ENCODE measurements at regions not wholly inside any gene's neighbourhood (a gene's known extent, or its start where the extent isn't known, plus 50 kb on each side); places are given as distances from the start of the nearest gene placed in this dataset.

- Mint-ChIP-seq H3K4me1 (no peaks in the 10 kb centered on the region), H3K36me3 (ENCODE audit: insufficient read depth) (no peaks in the 10 kb centered on the region), H3K9me3 (peaks cover 9% of the 10 kb centered on the region), H3K27ac (ENCODE audit: low read depth) (no peak overlapping the region), H3K4me3 (no peak overlapping the region), H3K27me3 (no peaks in the 10 kb centered on the region)
- no peak for DNase-seq (ENCODE audit: low spot score in 2 of 2)
- no peak for ATAC-seq (replicated peaks; ENCODE audit: extremely low read depth, poor library complexity, severe bottlenecking)
Observed at GRCh38 chr4:11198516-11199305, 230.0 kb downstream of the HS3ST1 start.

DNA sequence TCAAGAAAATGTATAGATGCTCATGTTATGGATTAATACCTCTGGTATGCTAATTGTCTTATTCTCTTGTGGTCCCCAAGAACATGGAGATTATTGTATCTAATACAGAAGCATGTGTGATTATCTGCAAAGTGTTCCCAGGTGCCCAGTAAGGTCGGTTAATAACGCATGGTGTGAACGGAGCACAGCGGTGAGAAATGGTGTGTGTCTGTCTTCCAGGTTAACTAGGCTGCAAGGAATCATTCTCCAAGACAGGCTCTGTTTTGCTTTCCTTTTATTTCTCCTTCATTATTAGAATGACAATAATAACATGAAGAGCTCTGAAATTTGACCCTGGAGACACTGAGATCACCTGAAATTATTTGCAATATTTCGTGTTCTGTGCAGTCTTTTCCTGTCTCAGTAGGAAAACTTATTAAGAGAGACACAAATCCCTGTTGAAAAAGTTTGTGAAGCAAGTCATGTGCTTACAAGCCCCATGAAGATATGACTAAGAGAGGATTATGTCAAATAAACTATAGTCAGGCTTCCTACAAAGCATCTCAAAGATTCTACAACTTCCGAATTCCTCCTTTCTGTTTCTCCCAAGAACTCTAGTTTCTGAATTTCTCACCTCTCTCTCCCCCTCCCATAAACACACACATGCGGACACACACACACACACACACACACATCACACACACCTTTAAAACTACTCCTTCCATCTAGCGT lies 230.9 kb downstream of the HS3ST1 start:
- H3K27ac Mint-ChIP-seq (ENCODE audit: low read depth), result no peak overlapping the region
- no peaks in the 10 kb centered on the region for H3K36me3 Mint-ChIP-seq (ENCODE audit: insufficient read depth)
- no peak for ATAC-seq (replicated peaks; ENCODE audit: extremely low read depth, poor library complexity, severe bottlenecking)
- H3K9me3 Mint-ChIP-seq, result no peaks in the 10 kb centered on the region
- DNase-seq (ENCODE audit: low spot score in 2 of 2), result no peak
- H3K4me3 Mint-ChIP-seq, result no peak overlapping the region
- no peaks in the 10 kb centered on the region for H3K27me3 Mint-ChIP-seq
- no peaks in the 10 kb centered on the region for H3K4me1 Mint-ChIP-seq

- H3K27me3 Mint-ChIP-seq, result no peaks in the 10 kb centered on the region
- H3K36me3 Mint-ChIP-seq (ENCODE audit: insufficient read depth), result no peaks in the 10 kb centered on the region
Observed at GRCh38 chr4:11196927-11197522, 231.7 kb downstream of the HS3ST1 start.

DNA sequence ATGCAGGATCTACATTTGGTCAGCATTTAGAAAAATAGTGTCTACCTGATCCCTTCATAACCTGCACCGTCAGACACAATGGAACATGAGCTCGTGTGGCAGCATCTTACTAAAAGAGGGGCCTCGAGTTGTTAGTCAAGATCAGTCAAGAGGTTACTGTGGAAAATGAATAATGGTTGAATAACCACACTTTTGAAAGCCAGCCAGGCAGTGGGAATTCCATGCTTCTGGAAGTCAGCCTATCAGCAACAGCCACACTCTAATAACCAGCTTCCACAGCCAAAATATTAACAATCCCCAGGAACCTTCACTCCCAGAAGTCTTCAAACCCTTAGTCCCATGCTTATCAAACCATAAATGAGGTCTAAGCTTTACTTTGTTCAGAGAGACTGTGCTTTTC lies 234.3 kb downstream of the HS3ST1 start:
- H3K4me1 Mint-ChIP-seq, result no peaks in the 10 kb centered on the region
- no peak for ATAC-seq (replicated peaks; ENCODE audit: extremely low read depth, poor library complexity, severe bottlenecking)
- no peak overlapping the region for H3K27ac Mint-ChIP-seq (ENCODE audit: low read depth)
- no peak overlapping the region for H3K4me3 Mint-ChIP-seq
- H3K36me3 Mint-ChIP-seq (ENCODE audit: insufficient read depth), result no peaks in the 10 kb centered on the region
- H3K9me3 Mint-ChIP-seq, result no peaks in the 10 kb centered on the region
- no peaks in the 10 kb centered on the region for H3K27me3 Mint-ChIP-seq
- no peak for DNase-seq (ENCODE audit: low spot score in 2 of 2)

More at GRCh38 chr4:11196927-11197522, 231.7 kb downstream of the HS3ST1 start:
- no peaks in the 10 kb centered on the region for H3K4me1 Mint-ChIP-seq
- H3K4me3 Mint-ChIP-seq, result no peak overlapping the region
- ATAC-seq (replicated peaks; ENCODE audit: extremely low read depth, poor library complexity, severe bottlenecking) (no peak), DNase-seq (ENCODE audit: low spot score in 2 of 2) (no peak)
- no peaks in the 10 kb centered on the region for H3K9me3 Mint-ChIP-seq
- H3K27ac Mint-ChIP-seq (ENCODE audit: low read depth), result no peak overlapping the region

DNA sequence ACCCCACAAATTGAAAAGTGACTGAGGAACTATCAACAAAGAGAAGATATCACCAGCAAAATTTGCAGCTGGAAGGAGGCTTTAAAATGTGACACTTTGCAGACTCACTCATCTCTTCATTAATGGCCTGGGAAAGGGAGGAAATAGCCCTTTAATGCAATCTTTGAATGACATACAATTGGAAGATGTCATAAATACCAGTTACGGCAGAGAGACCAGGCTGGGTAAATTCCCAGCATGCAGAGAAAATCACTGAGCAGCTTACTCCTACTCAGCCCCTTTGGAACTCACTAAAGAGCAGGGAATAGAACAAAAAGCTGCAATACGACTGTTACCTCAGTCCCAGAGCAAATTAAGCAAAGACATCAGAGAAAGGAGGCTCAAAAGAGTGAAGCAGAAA lies 238.9 kb downstream of the HS3ST1 start:
- Mint-ChIP-seq H3K9me3 (no peaks in the 10 kb centered on the region), H3K36me3 (ENCODE audit: insufficient read depth) (no peaks in the 10 kb centered on the region), H3K4me3 (no peak overlapping the region), H3K27ac (ENCODE audit: low read depth) (no peak overlapping the region), H3K27me3 (no peaks in the 10 kb centered on the region), H3K4me1 (no peaks in the 10 kb centered on the region)
- no peak for DNase-seq (ENCODE audit: low spot score in 2 of 2)
- ATAC-seq (replicated peaks; ENCODE audit: extremely low read depth, poor library complexity, severe bottlenecking), result no peak

- ATAC-seq (replicated peaks; ENCODE audit: extremely low read depth, poor library complexity, severe bottlenecking) (no peak), DNase-seq (ENCODE audit: low spot score in 2 of 2) (no peak)
- Mint-ChIP-seq H3K4me1 (no peaks in the 10 kb centered on the region), H3K27me3 (no peaks in the 10 kb centered on the region), H3K4me3 (no peak overlapping the region), H3K27ac (ENCODE audit: low read depth) (no peak overlapping the region), H3K9me3 (no peaks in the 10 kb centered on the region), H3K36me3 (ENCODE audit: insufficient read depth) (no peaks in the 10 kb centered on the region)
Observed at GRCh38 chr4:11183356-11183740, 245.3 kb downstream of the HS3ST1 start.

DNA sequence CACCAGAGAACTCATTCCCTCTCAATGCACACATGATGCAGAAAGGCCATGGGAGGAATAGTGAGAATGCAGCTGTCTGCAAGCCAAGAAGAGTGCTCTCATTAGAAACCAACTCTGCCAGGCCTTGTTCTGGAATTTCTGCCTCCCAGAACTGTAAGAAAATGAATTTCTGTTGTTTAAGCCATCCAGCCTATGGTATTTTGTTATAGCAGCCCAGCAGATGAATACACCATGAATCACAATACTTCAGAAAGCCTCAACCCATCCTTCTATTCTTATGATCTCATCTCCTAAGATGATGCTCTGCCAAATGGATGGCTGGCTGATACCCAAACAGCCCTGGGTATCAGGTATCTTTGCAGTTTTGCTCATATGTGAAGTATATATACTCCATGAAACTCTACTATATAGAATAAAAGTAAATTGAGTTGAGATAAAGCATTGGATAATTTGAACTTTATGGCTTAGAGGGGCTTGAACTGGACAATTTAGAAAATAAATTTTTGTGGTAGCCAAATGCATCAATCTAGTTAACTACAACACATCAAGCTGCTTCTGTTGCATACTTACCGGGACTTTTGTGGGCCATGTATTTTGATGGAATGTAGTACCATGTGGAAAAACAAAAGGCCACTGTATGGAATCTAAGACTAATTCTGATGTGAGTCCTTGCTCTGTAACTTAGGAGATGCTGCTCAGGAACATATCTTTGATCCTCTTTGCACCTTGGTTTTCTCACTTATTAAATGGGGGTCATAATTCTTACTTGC lies 245.9 kb downstream of the HS3ST1 start:
- Mint-ChIP-seq H3K36me3 (ENCODE audit: insufficient read depth) (no peaks in the 10 kb centered on the region), H3K9me3 (no peaks in the 10 kb centered on the region), H3K4me1 (no peaks in the 10 kb centered on the region), H3K27ac (ENCODE audit: low read depth) (no peak overlapping the region), H3K4me3 (no peak overlapping the region), H3K27me3 (no peaks in the 10 kb centered on the region)
- ATAC-seq (replicated peaks; ENCODE audit: extremely low read depth, poor library complexity, severe bottlenecking) (no peak), DNase-seq (ENCODE audit: low spot score in 2 of 2) (no peak)

DNA sequence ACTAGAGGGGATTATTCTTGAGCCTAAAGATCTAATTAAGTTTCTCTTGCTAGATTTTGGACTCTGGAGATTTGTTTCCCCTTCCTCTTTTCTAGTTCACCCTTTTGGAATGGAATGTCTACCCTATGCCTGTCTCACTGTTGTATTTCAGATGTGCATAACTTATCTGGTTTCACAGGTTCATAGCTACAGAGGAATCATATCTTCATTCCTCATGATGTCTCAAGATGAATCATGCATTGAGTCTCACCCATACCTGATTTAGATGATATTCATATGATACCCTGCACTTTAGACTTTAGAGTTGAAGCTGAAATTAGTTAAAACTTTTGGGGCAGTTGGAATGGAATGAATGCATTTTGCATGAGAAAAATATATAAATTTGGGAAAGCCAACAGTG lies 246.7 kb downstream of the HS3ST1 start:
- Mint-ChIP-seq H3K27ac (ENCODE audit: low read depth) (no peak overlapping the region), H3K4me3 (no peak overlapping the region), H3K27me3 (no peaks in the 10 kb centered on the region), H3K36me3 (ENCODE audit: insufficient read depth) (no peaks in the 10 kb centered on the region), H3K4me1 (no peaks in the 10 kb centered on the region), H3K9me3 (no peaks in the 10 kb centered on the region)
- no peak for DNase-seq (ENCODE audit: low spot score in 2 of 2)
- no peak for ATAC-seq (replicated peaks; ENCODE audit: extremely low read depth, poor library complexity, severe bottlenecking)

GRCh38 chr4:11179796-11180195 lies 248.9 kb downstream of the HS3ST1 start:
- no peak overlapping the region for H3K4me3 Mint-ChIP-seq
- no peak for ATAC-seq (replicated peaks; ENCODE audit: extremely low read depth, poor library complexity, severe bottlenecking)
- DNase-seq (ENCODE audit: low spot score in 2 of 2), result no peak
- H3K27me3 Mint-ChIP-seq, result no peaks in the 10 kb centered on the region
- no peak overlapping the region for H3K27ac Mint-ChIP-seq (ENCODE audit: low read depth)
- no peaks in the 10 kb centered on the region for H3K36me3 Mint-ChIP-seq (ENCODE audit: insufficient read depth)
- H3K4me1 Mint-ChIP-seq, result no peaks in the 10 kb centered on the region
- peaks cover 6% of the 10 kb centered on the region for H3K9me3 Mint-ChIP-seq

DNA sequence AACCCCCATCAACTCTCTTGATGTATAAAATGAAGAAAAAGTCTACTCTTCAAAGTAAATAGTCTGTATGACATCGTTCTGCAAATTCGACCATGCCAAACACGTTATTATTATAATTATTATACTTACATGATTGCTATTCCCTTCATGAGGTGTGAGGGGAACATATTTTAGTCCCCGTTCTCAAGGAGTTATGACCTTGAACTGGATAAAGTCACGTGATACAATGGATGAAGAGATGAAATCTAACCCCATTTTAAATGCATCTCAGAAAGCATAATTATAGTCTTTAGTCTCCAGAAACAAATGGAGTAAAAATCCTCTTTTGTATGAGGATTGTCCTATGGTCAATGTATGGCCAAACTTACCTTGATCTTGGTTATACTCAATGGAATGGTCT lies 250.3 kb downstream of the HS3ST1 start:
- Mint-ChIP-seq H3K27ac (ENCODE audit: low read depth) (no peak overlapping the region), H3K9me3 (peaks cover 10% of the 10 kb centered on the region), H3K4me1 (no peaks in the 10 kb centered on the region), H3K27me3 (no peaks in the 10 kb centered on the region), H3K4me3 (no peak overlapping the region), H3K36me3 (ENCODE audit: insufficient read depth) (no peaks in the 10 kb centered on the region)
- no peak for ATAC-seq (replicated peaks; ENCODE audit: extremely low read depth, poor library complexity, severe bottlenecking)
- DNase-seq (ENCODE audit: low spot score in 2 of 2), result no peak

DNA sequence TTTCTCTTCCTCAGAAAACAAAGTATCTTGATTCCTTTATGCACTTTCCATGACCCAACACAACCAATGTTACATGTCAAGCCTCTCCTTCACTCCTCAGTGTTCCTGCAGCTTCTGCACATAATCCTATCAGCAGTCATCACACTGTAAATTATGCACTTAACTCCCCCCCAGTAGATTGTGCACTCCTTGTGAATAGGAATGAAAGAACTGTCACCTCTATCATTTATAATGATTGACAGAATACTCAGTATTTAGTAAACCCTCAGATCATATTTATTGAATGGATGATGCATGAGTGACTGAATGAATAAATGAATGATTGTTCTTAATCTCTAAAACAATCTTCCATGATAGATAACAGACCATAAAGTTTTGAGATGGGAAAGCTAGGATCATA lies 253.3 kb downstream of the HS3ST1 start:
- Mint-ChIP-seq H3K27ac (ENCODE audit: low read depth) (no peak overlapping the region), H3K36me3 (ENCODE audit: insufficient read depth) (no peaks in the 10 kb centered on the region), H3K4me3 (no peak overlapping the region), H3K4me1 (no peaks in the 10 kb centered on the region), H3K9me3 (peaks cover 11% of the 10 kb centered on the region), H3K27me3 (no peaks in the 10 kb centered on the region)
- DNase-seq (ENCODE audit: low spot score in 2 of 2) (no peak), ATAC-seq (replicated peaks; ENCODE audit: extremely low read depth, poor library complexity, severe bottlenecking) (no peak)

GRCh38 chr4:11166606-11167005 lies 262.1 kb downstream of the HS3ST1 start:
- Mint-ChIP-seq H3K27ac (ENCODE audit: low read depth) (no peak overlapping the region), H3K4me1 (no peaks in the 10 kb centered on the region), H3K4me3 (no peak overlapping the region), H3K27me3 (no peaks in the 10 kb centered on the region), H3K9me3 (peaks cover 7% of the 10 kb centered on the region), H3K36me3 (ENCODE audit: insufficient read depth) (peaks cover 1% of the 10 kb centered on the region)
- no peak for ATAC-seq (replicated peaks; ENCODE audit: extremely low read depth, poor library complexity, severe bottlenecking)
- DNase-seq (ENCODE audit: low spot score in 2 of 2), result no peak

Data from central memory CD8-positive, alpha-beta T cell (primary cell).